Duodenal mucosa (tissue), 2 donors: ENCODE measurements at regions not wholly inside any gene's neighbourhood (a gene's known extent, or its start where the extent isn't known, plus 50 kb on each side); places are given as distances from the start of the nearest gene placed in this dataset.
"Not testable (repeated sequence)": the region's sequence is repeated elsewhere in the genome, so short reads cannot be mapped to it uniquely, and the experiment has no call there.

ENCODE experiments used
- H3K27ac ChIP-seq: one replicate; pipeline ENCODE4 v1.7.0; 2013; ENCODE audit warnings: low read depth, low read length
- H3K27me3 ChIP-seq, 2 donors: one replicate each; pipeline ENCODE4 v1.7.0; 2013; ENCODE audit warnings: low read length in 2 of 2, control low read depth in 1 of 2; ENCODE audit not compliant: insufficient read depth in 2 of 2, control insufficient read depth in 1 of 2
- H3K36me3 ChIP-seq, 2 donors: one replicate each; pipeline ENCODE4 v1.7.0; 2013; ENCODE audit warnings: low read length in 2 of 2, control low read depth in 1 of 2; ENCODE audit not compliant: insufficient read depth in 2 of 2, control insufficient read depth in 1 of 2
- H3K4me1 ChIP-seq, 2 donors: one replicate each; pipeline ENCODE4 v1.7.0; 2013; ENCODE audit warnings: low read length in 2 of 2, control low read depth in 1 of 2; ENCODE audit not compliant: insufficient read depth in 2 of 2, control insufficient read depth in 1 of 2
- H3K4me3 ChIP-seq, 2 donors: one replicate each; pipeline ENCODE4 v1.7.0; 2013; ENCODE audit warnings: low read length in 2 of 2, low read depth in 1 of 2
- H3K9ac ChIP-seq, 2 donors: one replicate each; pipeline ENCODE4 v1.7.0; 2013; ENCODE audit warnings: low read length in 2 of 2, low read depth in 1 of 2
- H3K9me3 ChIP-seq, 2 donors: one replicate each; pipeline ENCODE4 v1.7.0; 2013; ENCODE audit warnings: low read length in 2 of 2, control low read depth in 1 of 2; ENCODE audit not compliant: control insufficient read depth in 1 of 2

- no peaks in the 10 kb centered on the region for H3K9me3 ChIP-seq
- no peak overlapping the region for H3K9ac ChIP-seq
- no peaks in the 10 kb centered on the region for H3K36me3 ChIP-seq
- no peak overlapping the region for H3K27ac ChIP-seq
- H3K4me3 ChIP-seq = no peak overlapping the region
- H3K4me1 ChIP-seq = no peaks in the 10 kb centered on the region
- no peaks in the 10 kb centered on the region for H3K27me3 ChIP-seq
These were observed 539.2 kb downstream of the MEI4 start for GRCh38 chr6:78192057-78192456.

GRCh38 chr6:78199044-78199443 is 546.2 kb downstream of the MEI4 start:
- Histone ChIP-seq H3K36me3 (no peaks in the 10 kb centered on the region), H3K4me1 (no peaks in the 10 kb centered on the region), H3K9ac (no peak overlapping the region), H3K27me3 (no peaks in the 10 kb centered on the region), H3K9me3 (no peaks in the 10 kb centered on the region), H3K4me3 (no peak overlapping the region), H3K27ac (no peak overlapping the region)

- no peaks in the 10 kb centered on the region for H3K4me1 ChIP-seq
- no peaks in the 10 kb centered on the region for H3K27me3 ChIP-seq
- H3K27ac ChIP-seq = no peak overlapping the region
- H3K4me3 ChIP-seq = no peak overlapping the region
- no peaks in the 10 kb centered on the region for H3K9me3 ChIP-seq
- H3K9ac ChIP-seq = no peak overlapping the region
- H3K36me3 ChIP-seq = no peaks in the 10 kb centered on the region
These were observed 569.4 kb downstream of the MEI4 start for GRCh38 chr6:78222226-78222625.

GRCh38 chr6:78231002-78231401 is 578.2 kb downstream of the MEI4 start:
- H3K9me3 ChIP-seq = no peaks in the 10 kb centered on the region
- no peak overlapping the region for H3K9ac ChIP-seq
- no peak overlapping the region for H3K4me3 ChIP-seq
- H3K27me3 ChIP-seq = no peaks in the 10 kb centered on the region
- H3K36me3 ChIP-seq = no peaks in the 10 kb centered on the region
- no peaks in the 10 kb centered on the region for H3K4me1 ChIP-seq
- no peak overlapping the region for H3K27ac ChIP-seq

GRCh38 chr6:78243519-78243918 is 590.7 kb downstream of the MEI4 start:
- Histone ChIP-seq H3K4me1 (no peaks in the 10 kb centered on the region), H3K36me3 (no peaks in the 10 kb centered on the region), H3K9me3 (no peaks in the 10 kb centered on the region), H3K27me3 (no peaks in the 10 kb centered on the region), H3K9ac (no peak overlapping the region), H3K4me3 (no peak overlapping the region), H3K27ac (no peak overlapping the region)

GRCh38 chr6:78251931-78252330 is 599.1 kb downstream of the MEI4 start:
- Histone ChIP-seq H3K36me3 (no peaks in the 10 kb centered on the region), H3K27me3 (no peaks in the 10 kb centered on the region), H3K9ac (no peak overlapping the region), H3K27ac (no peak overlapping the region), H3K4me1 (no peaks in the 10 kb centered on the region), H3K4me3 (no peak overlapping the region), H3K9me3 (no peaks in the 10 kb centered on the region)

GRCh38 chr6:78253618-78254017 is 600.8 kb downstream of the MEI4 start:
- Histone ChIP-seq H3K4me1 (no peaks in the 10 kb centered on the region), H3K9ac (no peak overlapping the region), H3K4me3 (no peak overlapping the region), H3K36me3 (no peaks in the 10 kb centered on the region), H3K27me3 (no peaks in the 10 kb centered on the region), H3K9me3 (no peaks in the 10 kb centered on the region), H3K27ac (no peak overlapping the region)

- Histone ChIP-seq H3K4me1 (no peaks in the 10 kb centered on the region), H3K27ac (no peak overlapping the region), H3K4me3 (no peak overlapping the region), H3K9ac (no peak overlapping the region), H3K9me3 (no peaks in the 10 kb centered on the region), H3K36me3 (no peaks in the 10 kb centered on the region), H3K27me3 (no peaks in the 10 kb centered on the region)
These were observed 607.1 kb downstream of the MEI4 start for GRCh38 chr6:78259935-78260334.

GRCh38 chr6:78260427-78260826 is 606.9 kb upstream of the IRAK1BP1 start:
- not testable (repeated sequence) for H3K27me3 ChIP-seq, H3K9me3 ChIP-seq, H3K36me3 ChIP-seq

GRCh38 chr6:78268591-78269452 is 598.5 kb upstream of the IRAK1BP1 start:
- H3K4me3 ChIP-seq = no peak overlapping the region
- H3K27ac ChIP-seq = no peak overlapping the region
- H3K4me1 ChIP-seq = no peaks in the 10 kb centered on the region
- H3K9ac ChIP-seq = no peak overlapping the region
- no peaks in the 10 kb centered on the region for H3K36me3 ChIP-seq
- no peaks in the 10 kb centered on the region for H3K9me3 ChIP-seq
- H3K27me3 ChIP-seq = no peaks in the 10 kb centered on the region

More at GRCh38 chr6:78260427-78260826, 606.9 kb upstream of the IRAK1BP1 start:
- not testable (repeated sequence) for H3K27ac ChIP-seq, H3K4me3 ChIP-seq, H3K4me1 ChIP-seq, H3K9ac ChIP-seq
